DOHH2 (cell line): ENCODE measurements at regions not wholly inside any gene's neighbourhood (a gene's known extent, or its start where the extent isn't known, plus 50 kb on each side); places are given as distances from the start of the nearest gene placed in this dataset.

Experiments
- H3F3A ChIP-seq: fragments of 200-600 bp; sonication (generic), shearing (Covaris generic); 2 replicates; pipeline ENCODE4 v1.6.0; 2016; ENCODE audit warnings: antibody characterized with exemption, mild to moderate bottlenecking; ENCODE audit not compliant: control insufficient read depth, insufficient read depth
- H3K27ac ChIP-seq: fragments of 200-600 bp; sonication (generic); 2 replicates; pipeline ENCODE4 v1.5.1; 2014; ENCODE audit warnings: low read depth, mild to moderate bottlenecking, low read length, moderate library complexity
- H3K27me3 ChIP-seq: fragments of 200-600 bp; sonication (generic); 2 replicates; pipeline ENCODE4 v1.6.1; 2014; ENCODE audit warnings: mild to moderate bottlenecking, low read length, mixed read lengths; ENCODE audit not compliant: control insufficient read depth
- H3K36me3 ChIP-seq: fragments of 200-600 bp; sonication (generic); 2 replicates; pipeline ENCODE4 v1.6.1; 2014; ENCODE audit warnings: mild to moderate bottlenecking, low read length, moderate library complexity, mixed read lengths; ENCODE audit not compliant: control insufficient read depth
- H3K4me1 ChIP-seq: fragments of 200-600 bp; sonication (generic); 2 replicates; pipeline ENCODE4 v1.6.1; 2014; ENCODE audit warnings: mild to moderate bottlenecking, low read length, mixed read lengths; ENCODE audit not compliant: control insufficient read depth
- H3K4me2 ChIP-seq: fragments of 200-600 bp; sonication (generic); 2 replicates; pipeline ENCODE4 v1.6.0; 2014; ENCODE audit warnings: mild to moderate bottlenecking, low read length, moderate library complexity
- H3K4me3 ChIP-seq: fragments of 200-600 bp; sonication (generic); 2 replicates; pipeline ENCODE4 v1.5.1; 2014; ENCODE audit warnings: mild to moderate bottlenecking, low read length, mixed read lengths
- H3K79me2 ChIP-seq: fragments of 200-600 bp; sonication (generic); 2 replicates; pipeline ENCODE4 v1.6.1; 2014; ENCODE audit warnings: mild to moderate bottlenecking, low read length, mixed read lengths; ENCODE audit not compliant: control insufficient read depth
- H3K9me2 ChIP-seq: fragments of 200-600 bp; sonication (generic); replicated peaks from 2 replicates; pipeline ENCODE4 v1.6.1; 2014; ENCODE audit warnings: mild to moderate bottlenecking, low read length, mixed read lengths; ENCODE audit not compliant: control insufficient read depth
- H3K9me3 ChIP-seq: fragments of 200-600 bp; sonication (generic); 2 replicates; pipeline ENCODE4 v1.6.1; 2014; ENCODE audit warnings: antibody characterized with exemption, low read length, mixed read lengths; ENCODE audit not compliant: control insufficient read depth, insufficient read depth
- H4K20me1 ChIP-seq: fragments of 200-600 bp; sonication (generic); 2 replicates; pipeline ENCODE4 v1.6.0; 2014; ENCODE audit warnings: low read depth, mild to moderate bottlenecking, antibody characterized with exemption, low read length, moderate library complexity; ENCODE audit not compliant: control insufficient read depth, insufficient read depth
- EZH2phosphoT487 ChIP-seq: fragments of 200-600 bp; sonication (generic); IDR thresholded peaks from 2 replicates; pipeline ENCODE4 v1.6.1; 2017; ENCODE audit warnings: borderline replicate concordance, mild to moderate bottlenecking, antibody characterized with exemption, low read length, moderate library complexity, mixed read lengths
- TF ChIP-seq, protein P1 (sequence below): fragments of 200-600 bp; sonication (generic); IDR thresholded peaks from one replicate; pipeline ENCODE4 v1.5.1; 2014; ENCODE audit warnings: antibody characterized with exemption, mild to moderate bottlenecking, low read depth, low read length; ENCODE audit not compliant: poor library complexity, severe bottlenecking

- no peaks in the 10 kb centered on the region for H3K4me1 ChIP-seq
Observed at GRCh38 chr2:234745347-234745746, 206.5 kb upstream of the SH3BP4 start.

DNA sequence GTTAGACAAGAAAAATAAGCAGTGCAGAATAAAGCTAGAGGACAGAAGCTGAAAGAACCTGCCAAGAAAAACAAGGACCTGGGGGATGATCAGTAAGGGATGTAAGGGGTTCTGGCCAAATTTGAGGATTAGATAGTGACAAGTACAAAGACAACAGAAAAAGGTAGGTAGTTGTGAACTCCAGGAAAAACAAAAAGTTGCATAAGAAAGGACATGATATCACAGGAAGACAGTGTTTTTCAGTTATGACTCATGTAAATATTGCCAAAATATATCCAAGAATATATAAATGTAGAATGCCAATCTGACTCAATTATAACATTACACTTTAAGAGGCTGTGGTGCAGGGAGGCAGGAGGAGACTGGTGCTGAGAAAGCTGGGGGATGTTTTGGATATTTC, 209.8 kb upstream of the SH3BP4 start:
- Histone ChIP-seq H3K9me2 (no peaks in the 10 kb centered on the region), H3K27ac (no peak overlapping the region), H3K4me2 (no peak overlapping the region), H3K27me3 (no peaks in the 10 kb centered on the region), H3F3A (no peaks in the 10 kb centered on the region), H3K4me1 (no peaks in the 10 kb centered on the region), H3K36me3 (no peaks in the 10 kb centered on the region), H3K9me3 (no peaks in the 10 kb centered on the region), H3K4me3 (no peak overlapping the region), H3K79me2 (no peaks in the 10 kb centered on the region), H4K20me1 (no peaks in the 10 kb centered on the region)
- TF ChIP-seq EZH2phosphoT487: no peak
- TF ChIP-seq, protein P1, sequence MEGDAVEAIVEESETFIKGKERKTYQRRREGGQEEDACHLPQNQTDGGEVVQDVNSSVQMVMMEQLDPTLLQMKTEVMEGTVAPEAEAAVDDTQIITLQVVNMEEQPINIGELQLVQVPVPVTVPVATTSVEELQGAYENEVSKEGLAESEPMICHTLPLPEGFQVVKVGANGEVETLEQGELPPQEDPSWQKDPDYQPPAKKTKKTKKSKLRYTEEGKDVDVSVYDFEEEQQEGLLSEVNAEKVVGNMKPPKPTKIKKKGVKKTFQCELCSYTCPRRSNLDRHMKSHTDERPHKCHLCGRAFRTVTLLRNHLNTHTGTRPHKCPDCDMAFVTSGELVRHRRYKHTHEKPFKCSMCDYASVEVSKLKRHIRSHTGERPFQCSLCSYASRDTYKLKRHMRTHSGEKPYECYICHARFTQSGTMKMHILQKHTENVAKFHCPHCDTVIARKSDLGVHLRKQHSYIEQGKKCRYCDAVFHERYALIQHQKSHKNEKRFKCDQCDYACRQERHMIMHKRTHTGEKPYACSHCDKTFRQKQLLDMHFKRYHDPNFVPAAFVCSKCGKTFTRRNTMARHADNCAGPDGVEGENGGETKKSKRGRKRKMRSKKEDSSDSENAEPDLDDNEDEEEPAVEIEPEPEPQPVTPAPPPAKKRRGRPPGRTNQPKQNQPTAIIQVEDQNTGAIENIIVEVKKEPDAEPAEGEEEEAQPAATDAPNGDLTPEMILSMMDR: no peak

More at GRCh38 chr2:234745347-234745746, 206.5 kb upstream of the SH3BP4 start:
- Histone ChIP-seq H3K9me2 (no peaks in the 10 kb centered on the region), H4K20me1 (no peaks in the 10 kb centered on the region), H3K27me3 (no peaks in the 10 kb centered on the region), H3K36me3 (no peaks in the 10 kb centered on the region), H3K4me3 (no peak overlapping the region), H3K4me2 (no peak overlapping the region), H3K9me3 (no peaks in the 10 kb centered on the region), H3K27ac (no peak overlapping the region), H3F3A (no peaks in the 10 kb centered on the region), H3K79me2 (no peaks in the 10 kb centered on the region)
- TF ChIP-seq, protein P1: no peak
- no peak for TF ChIP-seq EZH2phosphoT487

DNA sequence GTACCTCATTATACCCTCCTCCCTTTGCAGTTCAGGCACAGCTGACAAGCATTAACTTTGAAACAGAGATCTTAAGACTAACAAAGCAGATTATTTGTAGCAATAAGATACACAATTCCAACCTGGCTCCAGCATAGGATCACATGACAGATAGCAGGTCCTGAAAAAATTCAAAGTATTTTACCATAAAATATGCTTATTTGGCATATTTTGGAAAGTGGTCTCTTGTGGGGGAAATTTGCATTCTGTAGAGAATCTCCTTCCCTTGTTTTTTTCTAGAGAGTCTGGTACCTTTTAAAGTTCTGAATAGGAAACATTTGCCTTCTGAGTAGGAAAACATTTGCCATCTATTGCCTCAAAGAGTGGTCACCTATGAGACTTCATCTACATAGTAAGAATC, 212.8 kb upstream of the SH3BP4 start:
- Histone ChIP-seq H3K27me3 (no peaks in the 10 kb centered on the region), H3K9me2 (no peaks in the 10 kb centered on the region; the same call in 1 of the 2 replicates), H3K79me2 (no peaks in the 10 kb centered on the region), H3K4me1 (no peaks in the 10 kb centered on the region), H4K20me1 (no peaks in the 10 kb centered on the region), H3K27ac (no peak overlapping the region), H3K4me2 (no peak overlapping the region), H3F3A (no peaks in the 10 kb centered on the region), H3K36me3 (no peaks in the 10 kb centered on the region), H3K9me3 (no peaks in the 10 kb centered on the region), H3K4me3 (no peak overlapping the region)
- TF ChIP-seq, protein P1: no peak
- no peak for TF ChIP-seq EZH2phosphoT487

GRCh38 chr2:234735829-234736228, 216.0 kb upstream of the SH3BP4 start:
- no peaks in the 10 kb centered on the region; the same call in 1 of the 2 replicates for H3K9me2 ChIP-seq
- no peaks in the 10 kb centered on the region for H3K27me3 ChIP-seq
- no peaks in the 10 kb centered on the region for H3F3A ChIP-seq
- no peak for TF ChIP-seq EZH2phosphoT487
- TF ChIP-seq, protein P1: no peak
- H3K36me3 ChIP-seq: no peaks in the 10 kb centered on the region
- no peak overlapping the region for H3K4me3 ChIP-seq
- H4K20me1 ChIP-seq: no peaks in the 10 kb centered on the region
- no peak overlapping the region for H3K4me2 ChIP-seq
- H3K27ac ChIP-seq: no peak overlapping the region
- H3K9me3 ChIP-seq: no peaks in the 10 kb centered on the region
- H3K4me1 ChIP-seq: no peaks in the 10 kb centered on the region
- no peaks in the 10 kb centered on the region for H3K79me2 ChIP-seq
